Uterus (tissue), 3 donors: ENCODE measurements at regions not wholly inside any gene's neighbourhood (a gene's known extent, or its start where the extent isn't known, plus 50 kb on each side); places are given as distances from the start of the nearest gene placed in this dataset.
A peak's percentile ranks its signal among the peaks of the same experiment; 100 is the strongest.

Source experiments
- DNase-seq, 2 donors: peaks; one replicate each; pipeline ENCODE4 v3.0.0-alpha.2; 2019 to 2020
- H3K27ac ChIP-seq, 2 donors: fragments of 200-600 bp; sonication (generic); 1 replicate in 1 of 2; 2 replicates in 1 of 2; pipeline ENCODE4 v1.5.1; 2016 to 2018
- H3K27me3 ChIP-seq, 2 donors: fragments of 200-600 bp; sonication (generic); one replicate each; pipeline ENCODE4 v1.5.1; 2018 to 2019; ENCODE audit warnings: control low read depth in 1 of 2
- H3K36me3 ChIP-seq, 2 donors: fragments of 200-600 bp; sonication (generic); one replicate each; pipeline ENCODE4 v1.5.1; 2019; ENCODE audit warnings: control low read depth in 1 of 2
- H3K4me1 ChIP-seq, 2 donors: fragments of 200-600 bp; sonication (generic); one replicate each; pipeline ENCODE4 v1.5.1; 2018 to 2019; ENCODE audit warnings: control low read depth in 1 of 2
- H3K4me3 ChIP-seq, 2 donors: fragments of 200-600 bp; sonication (generic); 1 replicate in 1 of 2; 2 replicates in 1 of 2; pipeline ENCODE4 v1.5.1; 2018 to 2019; ENCODE audit warnings: mild to moderate bottlenecking in 1 of 2
- H3K9me3 ChIP-seq, 2 donors: fragments of 200-600 bp; sonication (generic); one replicate each; pipeline ENCODE4 v1.5.1; 2019; ENCODE audit warnings: control low read depth in 1 of 2
- POLR2A ChIP-seq, 2 donors: fragments of 450-650 bp; IDR thresholded peaks; one replicate each; pipeline ENCODE4 v1.6.1; 2016; ENCODE audit warnings: antibody characterized with exemption in 2 of 2, mild to moderate bottlenecking in 1 of 2, moderate library complexity in 1 of 2
- intact Hi-C: fragments of 100-400 bp; cut with DNase I; formaldehyde crosslinking; loops from one replicate; pipeline ENCODE4 v1.15.1; 2023; ENCODE audit warnings: low total_unique reads
- TF ChIP-seq, protein P1 (sequence below), 4 experiments: fragments of 200-600 bp in 2 of 4; fragments of 450-650 bp in 2 of 4; sonication (generic) in 2 of 4; IDR thresholded peaks; one replicate each; pipeline ENCODE4 v1.5.1; 2016 to 2019; ENCODE audit warnings: antibody characterized with exemption in 4 of 4, mild to moderate bottlenecking in 2 of 4, moderate library complexity in 1 of 4
- donor health status: DM: yes; HTN: yes; CAD: no.

DNA sequence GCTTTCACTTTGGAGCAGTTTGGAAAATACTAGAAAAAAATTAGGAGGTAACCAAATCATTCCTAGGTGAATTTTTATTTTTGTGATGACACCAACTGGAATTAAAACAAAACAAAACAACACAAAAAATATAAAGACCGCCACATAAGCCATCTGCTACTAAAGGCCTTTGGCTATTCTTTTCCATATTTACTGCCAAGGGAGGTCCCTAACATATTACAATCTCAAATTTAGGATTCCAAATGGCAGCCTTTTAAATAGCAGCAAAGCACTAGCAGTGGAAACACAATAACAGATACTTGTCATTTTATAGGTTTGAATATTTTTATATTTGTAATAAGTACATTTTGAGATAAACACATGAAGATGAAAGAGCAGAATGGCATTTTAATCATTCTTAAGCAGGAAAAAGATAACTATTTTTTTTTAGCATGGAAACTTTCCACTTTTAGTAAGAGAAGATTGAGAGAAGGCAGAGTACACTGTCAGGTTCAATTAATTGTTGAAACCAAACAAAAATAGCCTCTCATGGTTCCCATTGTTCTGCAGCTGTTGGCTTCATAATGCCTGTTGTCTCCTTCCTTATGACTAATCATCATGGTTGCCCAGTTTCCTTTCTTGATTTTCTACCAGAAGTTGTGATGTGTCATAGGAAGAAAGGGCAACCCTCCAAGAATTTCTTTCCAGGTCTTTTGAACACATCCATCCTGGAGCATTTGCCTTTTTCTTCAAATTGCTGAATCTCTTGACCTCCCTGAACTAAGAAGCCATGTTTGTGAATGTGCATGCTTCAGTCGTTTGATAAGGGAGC lies 219.0 kb upstream of the EMCN start:
- H3K9me3 ChIP-seq = peaks cover 0 to 2% of the 10 kb centered on the region in 2 donors
- peak in 1 of 2 donors; percentile 19 for DNase-seq
- intact Hi-C loops = no loop called here
- H3K4me3 ChIP-seq = no peak overlapping the region
- no peaks in the 10 kb centered on the region for H3K36me3 ChIP-seq
- H3K4me1 ChIP-seq = no peaks in the 10 kb centered on the region
- peak overlapping the region; percentile 44 to 51 for H3K27ac ChIP-seq
- no peaks in the 10 kb centered on the region for H3K27me3 ChIP-seq
- no peak for TF ChIP-seq POLR2A (IDR thresholded peaks at IDR 0.05)
- TF ChIP-seq, protein P1, sequence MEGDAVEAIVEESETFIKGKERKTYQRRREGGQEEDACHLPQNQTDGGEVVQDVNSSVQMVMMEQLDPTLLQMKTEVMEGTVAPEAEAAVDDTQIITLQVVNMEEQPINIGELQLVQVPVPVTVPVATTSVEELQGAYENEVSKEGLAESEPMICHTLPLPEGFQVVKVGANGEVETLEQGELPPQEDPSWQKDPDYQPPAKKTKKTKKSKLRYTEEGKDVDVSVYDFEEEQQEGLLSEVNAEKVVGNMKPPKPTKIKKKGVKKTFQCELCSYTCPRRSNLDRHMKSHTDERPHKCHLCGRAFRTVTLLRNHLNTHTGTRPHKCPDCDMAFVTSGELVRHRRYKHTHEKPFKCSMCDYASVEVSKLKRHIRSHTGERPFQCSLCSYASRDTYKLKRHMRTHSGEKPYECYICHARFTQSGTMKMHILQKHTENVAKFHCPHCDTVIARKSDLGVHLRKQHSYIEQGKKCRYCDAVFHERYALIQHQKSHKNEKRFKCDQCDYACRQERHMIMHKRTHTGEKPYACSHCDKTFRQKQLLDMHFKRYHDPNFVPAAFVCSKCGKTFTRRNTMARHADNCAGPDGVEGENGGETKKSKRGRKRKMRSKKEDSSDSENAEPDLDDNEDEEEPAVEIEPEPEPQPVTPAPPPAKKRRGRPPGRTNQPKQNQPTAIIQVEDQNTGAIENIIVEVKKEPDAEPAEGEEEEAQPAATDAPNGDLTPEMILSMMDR (IDR thresholded peaks at IDR 0.05) = no peak

DNA sequence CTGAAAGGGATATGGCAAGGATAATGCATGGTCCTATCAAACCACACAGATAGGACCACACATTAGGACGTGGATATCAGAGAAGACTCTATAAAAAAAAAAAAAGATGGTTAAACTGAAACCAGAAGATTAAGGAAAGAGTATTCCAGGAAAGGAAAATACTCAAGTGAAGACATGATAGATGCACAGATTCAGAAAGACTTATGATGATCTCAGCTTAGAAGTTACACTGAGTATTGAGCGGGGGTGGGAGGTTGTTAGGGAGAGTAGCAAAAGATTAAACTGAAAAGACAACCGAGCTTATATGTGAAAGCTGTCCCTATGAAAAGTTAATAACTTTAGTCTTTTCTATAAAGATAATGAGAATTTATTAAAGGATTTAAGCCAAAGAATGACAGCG lies 211.0 kb upstream of the EMCN start:
- H3K27ac ChIP-seq = no peak overlapping the region
- H3K36me3 ChIP-seq = no peaks in the 10 kb centered on the region
- TF ChIP-seq, protein P1 (IDR thresholded peaks at IDR 0.05) = no peak
- TF ChIP-seq POLR2A (IDR thresholded peaks at IDR 0.05) = no peak
- no peaks in the 10 kb centered on the region for H3K4me1 ChIP-seq
- DNase-seq = no peak
- H3K4me3 ChIP-seq = no peak overlapping the region
- H3K27me3 ChIP-seq = no peaks in the 10 kb centered on the region
- intact Hi-C loops = no loop called here
- H3K9me3 ChIP-seq = peaks cover 0 to 2% of the 10 kb centered on the region in 2 donors

DNA sequence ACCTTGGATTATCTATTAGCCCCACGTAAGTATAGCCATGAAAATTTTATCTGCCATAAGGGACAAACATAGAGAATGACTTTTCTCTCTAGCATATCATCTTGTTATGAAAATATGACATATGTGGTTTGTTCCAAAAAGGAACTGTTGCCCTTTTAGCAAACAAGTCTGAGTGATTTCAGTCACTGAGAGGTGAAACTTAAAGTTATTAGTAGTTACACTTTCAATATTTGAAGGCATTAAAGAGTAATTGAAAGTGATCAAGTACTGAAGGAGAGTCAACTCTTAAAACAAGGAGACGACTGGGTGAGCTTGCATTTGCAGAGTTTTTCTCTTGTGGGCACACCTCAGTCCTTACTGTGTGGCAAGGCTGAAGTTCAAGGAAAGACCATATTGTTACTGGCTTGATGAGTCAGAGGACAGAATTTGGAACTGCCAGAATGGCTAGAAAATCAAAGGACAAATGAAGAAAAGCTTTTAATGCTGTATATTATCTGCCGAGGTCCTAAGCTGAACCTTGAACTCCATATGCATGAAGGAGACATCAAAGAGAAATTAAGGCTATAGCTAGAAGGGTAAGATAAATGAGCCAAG lies 205.1 kb upstream of the EMCN start:
- no peak overlapping the region for H3K27ac ChIP-seq
- no peaks in the 10 kb centered on the region for H3K36me3 ChIP-seq
- DNase-seq = no peak
- H3K27me3 ChIP-seq = no peaks in the 10 kb centered on the region
- H3K9me3 ChIP-seq = no peaks in the 10 kb centered on the region
- no peak overlapping the region for H3K4me3 ChIP-seq
- intact Hi-C loops = no loop called here
- no peak for TF ChIP-seq POLR2A (IDR thresholded peaks at IDR 0.05)
- TF ChIP-seq, protein P1 (IDR thresholded peaks at IDR 0.05) = no peak
- H3K4me1 ChIP-seq = no peaks in the 10 kb centered on the region

DNA sequence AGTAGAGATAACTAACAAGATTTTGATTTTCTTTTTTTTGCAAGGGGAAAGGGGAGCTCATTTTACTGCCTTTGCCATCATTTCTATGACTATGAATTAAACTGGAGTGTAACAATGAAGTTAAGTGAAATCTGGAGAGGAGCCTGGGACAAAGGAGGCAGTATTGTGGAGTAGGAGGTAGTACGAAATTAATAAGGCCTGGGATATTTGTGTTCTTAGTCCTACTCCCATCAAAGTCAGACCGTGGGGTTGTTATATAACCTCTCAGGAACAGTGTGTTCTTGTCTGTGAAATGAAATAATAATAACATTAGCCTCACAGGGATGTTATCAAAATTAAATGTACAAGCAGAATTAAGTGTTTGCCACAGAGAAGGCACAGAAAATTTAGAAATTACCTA lies 204.3 kb upstream of the EMCN start:
- Histone ChIP-seq H3K27me3 (no peaks in the 10 kb centered on the region), H3K27ac (no peak overlapping the region), H3K36me3 (no peaks in the 10 kb centered on the region), H3K4me3 (no peak overlapping the region), H3K9me3 (no peaks in the 10 kb centered on the region), H3K4me1 (no peaks in the 10 kb centered on the region)
- DNase-seq = no peak
- no peak for TF ChIP-seq POLR2A (IDR thresholded peaks at IDR 0.05)
- TF ChIP-seq, protein P1 (IDR thresholded peaks at IDR 0.05) = no peak
- intact Hi-C loops = no loop called here

DNA sequence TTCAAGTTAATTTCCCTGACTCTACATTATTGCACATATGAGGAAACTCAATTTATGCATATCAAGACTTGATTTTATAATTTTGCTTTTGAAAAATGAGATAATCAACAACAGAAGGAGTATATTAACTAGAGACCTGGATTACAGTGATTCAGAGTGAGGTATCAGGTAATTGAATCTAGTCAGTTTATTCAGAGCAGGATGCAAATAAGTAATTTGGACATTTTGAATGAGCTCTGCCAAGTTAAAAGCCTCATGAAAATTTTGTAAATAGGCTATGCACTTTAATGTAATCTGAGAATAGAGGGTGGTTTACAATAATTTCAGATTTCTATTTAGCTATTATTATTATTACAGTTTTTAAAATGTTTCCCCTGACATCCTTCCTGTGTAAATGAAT lies 203.7 kb upstream of the EMCN start:
- H3K4me3 ChIP-seq = no peak overlapping the region
- no peaks in the 10 kb centered on the region for H3K27me3 ChIP-seq
- no peak overlapping the region for H3K27ac ChIP-seq
- TF ChIP-seq, protein P1 (IDR thresholded peaks at IDR 0.05) = no peak
- no peak for TF ChIP-seq POLR2A (IDR thresholded peaks at IDR 0.05)
- no peak for DNase-seq
- intact Hi-C loops = no loop called here
- no peaks in the 10 kb centered on the region for H3K9me3 ChIP-seq
- no peaks in the 10 kb centered on the region for H3K36me3 ChIP-seq
- H3K4me1 ChIP-seq = no peaks in the 10 kb centered on the region
